Sciatic nerve (tissue), 2 donors: ENCODE measurements at regions not wholly inside any gene's neighbourhood (a gene's known extent, or its start where the extent isn't known, plus 50 kb on each side); places are given as distances from the start of the nearest gene placed in this dataset.

Experiments
- ATAC-seq: fragments of 200-7000 bp; cut with Tn5 transposase; one replicate; pipeline ENCODE4 v1.9.1; 2020; ENCODE audit warnings: mild to moderate bottlenecking, moderate library complexity
- DNase-seq: peaks from one replicate; pipeline ENCODE4 v3.0.0-alpha.2; 2020; ENCODE audit warnings: low spot score
- intact Hi-C: fragments of 100-400 bp; cut with DNase I; formaldehyde crosslinking; loops from one replicate; pipeline ENCODE4 v1.14.2; 2022
- donor health status: DM: no; HTN: no; CAD: no.
- donor health status: DM: no; HTN: no; CAD: no.

GRCh38 chr13:79011179-79011578, 352.2 kb upstream of the OBI1 start:
- DNase-seq = no peak
- intact Hi-C loops = no loop called here
- no peak for ATAC-seq

DNA sequence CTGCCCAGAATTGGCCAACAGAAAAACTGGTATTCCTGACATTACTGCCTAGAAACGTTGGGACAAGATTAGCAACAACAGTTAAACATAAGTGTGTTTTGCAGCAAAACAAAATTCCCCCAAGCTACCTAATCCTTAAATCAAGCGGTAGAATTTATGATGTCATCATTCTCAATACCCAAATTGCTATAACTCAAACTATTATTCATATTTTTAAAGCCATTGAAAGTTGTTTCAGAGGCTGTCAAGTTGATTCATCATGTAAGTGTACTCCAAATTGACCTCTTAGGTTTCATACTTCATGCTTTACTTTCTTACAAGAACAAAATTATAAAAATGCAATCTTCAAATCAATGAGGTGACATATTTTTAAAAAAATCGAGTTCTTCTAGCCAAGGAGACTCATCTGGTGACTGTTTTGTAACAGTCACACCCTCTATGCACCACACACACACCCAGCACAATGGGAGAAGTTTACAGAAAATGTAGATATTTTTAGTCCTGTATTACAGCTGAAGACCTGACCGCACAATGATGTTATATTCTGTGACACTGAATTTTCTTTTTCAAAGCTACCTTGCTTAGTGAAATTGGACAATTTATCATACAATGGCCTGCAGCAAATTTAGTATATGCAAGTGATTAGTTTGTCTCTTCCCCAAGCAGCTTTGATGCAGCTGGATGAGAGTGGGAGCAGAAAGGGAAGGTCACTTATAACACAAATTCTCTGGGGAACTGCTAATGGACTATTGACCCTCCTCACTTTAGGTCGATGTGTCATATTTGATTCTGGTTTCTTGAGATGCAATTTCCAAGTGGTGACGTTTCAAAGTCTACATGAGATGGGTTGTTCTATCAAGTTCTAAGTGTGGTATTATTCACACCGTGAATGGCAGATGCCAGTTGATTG, 345.3 kb upstream of the OBI1 start:
- no peak for ATAC-seq
- intact Hi-C loops = no loop called here

GRCh38 chr13:78999494-78999893, 340.5 kb upstream of the OBI1 start:
- intact Hi-C loops = no loop called here
- DNase-seq = no peak
- no peak for ATAC-seq

More for the DNA sequence above, 345.3 kb upstream of the OBI1 start:
- DNase-seq = no peak

GRCh38 chr13:78998630-78999315, 339.8 kb upstream of the OBI1 start:
- DNase-seq = no peak
- no peak for ATAC-seq
- intact Hi-C loops = no loop called here

- no peak for ATAC-seq
- intact Hi-C loops = no loop called here
- no peak for DNase-seq
Measured at GRCh38 chr13:78997902-78998629, 339.1 kb upstream of the OBI1 start.

DNA sequence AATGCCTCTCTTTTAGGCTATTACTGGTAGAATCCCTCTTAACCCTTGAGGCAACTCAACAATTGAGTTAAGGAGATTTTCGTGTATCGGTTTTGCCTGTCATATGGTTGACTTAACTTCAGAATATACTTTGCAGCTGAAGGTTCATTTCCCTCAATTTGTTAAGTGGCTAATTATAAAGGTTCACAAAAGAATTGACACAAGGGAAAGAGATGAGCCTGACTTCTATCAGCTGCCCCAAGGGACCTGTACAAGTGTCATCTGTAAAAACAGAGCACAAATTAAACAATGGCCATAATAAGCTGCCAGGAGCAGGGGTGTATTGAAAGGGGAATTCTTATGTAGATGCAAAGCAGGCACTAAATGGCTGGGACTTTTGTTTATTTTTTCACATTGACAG, 334.8 kb upstream of the OBI1 start:
- no peak for ATAC-seq
- intact Hi-C loops = no loop called here
- DNase-seq = no peak

- intact Hi-C loops = no loop called here
- DNase-seq = no peak
- ATAC-seq = no peak
Measured at GRCh38 chr13:78981913-78982312, 323.0 kb upstream of the OBI1 start.

- DNase-seq (no peak), ATAC-seq (no peak)
- intact Hi-C loops = loop anchor here (2.0 kb wide), 1 partner anchor 843 kb away; no protein-coding TSS in a partner anchor
Measured at GRCh38 chr13:78979349-78979748, 320.4 kb upstream of the OBI1 start.

GRCh38 chr13:78978381-78978998, 319.5 kb upstream of the OBI1 start:
- ATAC-seq (peak; percentile 55), DNase-seq (no peak)
- intact Hi-C loops = loop anchor here (2.0 kb wide), 1 partner anchor 842 kb away; no protein-coding TSS in a partner anchor

GRCh38 chr13:78977311-78977710, 318.4 kb upstream of the OBI1 start:
- intact Hi-C loops = no loop called here
- DNase-seq (no peak), ATAC-seq (no peak)

- intact Hi-C loops = no loop called here
- ATAC-seq = no peak
Measured at GRCh38 chr13:78976696-78977095, 317.7 kb upstream of the OBI1 start.

DNA sequence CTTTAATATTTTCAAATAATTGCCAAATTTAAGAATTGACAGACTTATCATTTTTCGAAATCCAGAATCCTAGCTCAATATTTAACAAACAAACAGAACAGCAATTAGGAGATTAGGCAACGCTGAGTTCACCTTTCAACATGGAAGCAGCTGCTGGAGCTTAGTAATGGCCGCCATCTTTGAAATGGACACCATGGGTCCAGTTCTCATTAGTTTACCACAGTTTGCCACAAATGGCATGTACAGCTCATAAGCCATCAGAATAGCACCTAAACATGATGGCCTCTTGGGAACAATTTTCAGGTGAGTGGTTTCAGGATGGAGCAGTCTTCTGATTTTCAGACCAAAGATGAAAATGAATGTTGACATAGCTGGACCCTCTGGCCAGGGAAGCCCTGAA, 313.6 kb upstream of the OBI1 start:
- ATAC-seq (no peak), DNase-seq (no peak)
- intact Hi-C loops = no loop called here

More at GRCh38 chr13:78976696-78977095, 317.7 kb upstream of the OBI1 start:
- no peak for DNase-seq

GRCh38 chr13:78971355-78972025, 312.5 kb upstream of the OBI1 start:
- DNase-seq (no peak), ATAC-seq (no peak)
- intact Hi-C loops = no loop called here

GRCh38 chr13:78960881-78961280, 301.9 kb upstream of the OBI1 start:
- no peak for ATAC-seq
- intact Hi-C loops = no loop called here
- no peak for DNase-seq

DNA sequence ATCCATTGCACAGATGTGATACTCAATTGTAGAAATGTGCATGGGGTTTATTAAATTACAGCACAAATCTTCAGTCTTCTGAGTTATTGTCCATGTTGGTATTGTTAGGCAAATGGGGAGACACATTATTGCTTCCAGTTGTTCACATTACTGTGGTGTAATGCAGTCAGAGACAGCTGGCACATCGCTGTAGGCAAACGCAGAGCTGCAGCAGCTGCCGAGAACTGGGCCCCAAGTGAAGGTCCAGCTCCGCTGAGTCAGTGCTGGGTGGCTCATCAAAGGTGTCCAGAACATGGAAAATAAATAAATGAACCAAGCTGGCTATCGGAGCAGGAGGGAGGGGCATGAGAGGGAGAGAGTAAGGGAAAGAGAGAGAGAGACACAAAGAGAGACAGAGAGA, 299.1 kb upstream of the OBI1 start:
- ATAC-seq (no peak), DNase-seq (no peak)
- intact Hi-C loops = no loop called here

DNA sequence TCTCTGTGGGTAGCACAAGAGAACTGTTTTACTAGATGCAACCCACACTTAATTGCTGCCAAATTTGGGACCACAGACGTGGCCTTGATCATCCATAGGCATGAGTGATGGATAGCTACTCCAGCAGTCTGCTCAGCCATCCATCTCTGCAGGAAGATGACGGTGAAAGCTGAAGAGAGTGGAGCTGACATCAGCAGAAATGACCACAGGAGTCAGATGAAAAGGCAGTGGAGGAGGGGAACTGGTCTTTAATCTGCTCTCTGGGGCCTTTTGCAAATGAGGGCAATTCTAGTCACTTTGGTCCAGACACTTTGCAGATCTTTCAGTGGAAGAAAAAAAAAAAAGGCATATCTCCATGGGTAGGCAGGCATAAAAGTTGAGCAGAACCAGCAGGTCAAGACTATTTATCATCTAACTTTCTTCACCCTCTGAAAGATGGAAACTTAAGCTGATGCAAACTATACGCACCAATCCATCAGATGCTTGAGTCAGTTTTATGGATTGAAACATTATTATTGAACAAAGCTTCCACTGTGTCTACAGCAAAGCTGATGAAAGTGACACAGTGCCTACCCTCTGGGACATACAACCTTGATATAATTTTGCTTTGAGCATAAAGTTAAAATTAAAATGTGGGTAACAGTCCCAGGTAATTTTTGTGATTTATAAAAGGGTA, 281.6 kb upstream of the OBI1 start:
- no peak for ATAC-seq

DNA sequence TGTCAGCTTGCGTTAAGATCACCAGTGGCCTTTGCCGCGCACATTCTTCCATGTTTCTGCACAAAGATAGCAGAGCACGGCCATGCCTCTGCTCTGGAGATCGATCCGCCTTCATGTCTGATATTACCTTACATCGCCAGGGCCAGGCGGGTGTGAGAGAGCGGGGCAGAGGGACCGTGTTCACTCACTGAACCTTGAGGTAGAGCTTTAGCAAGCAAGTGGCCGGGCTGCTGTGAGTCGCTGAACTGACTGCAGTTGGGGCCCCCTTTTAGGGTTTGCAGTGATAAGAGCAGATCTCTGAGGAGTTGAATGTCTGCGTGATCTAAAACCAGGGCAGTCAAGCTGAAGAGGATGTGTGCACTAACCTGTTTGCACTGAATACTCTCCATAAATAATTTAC, 275.4 kb upstream of the OBI1 start:
- DNase-seq (no peak), ATAC-seq (no peak)
- intact Hi-C loops = no loop called here

More for the DNA sequence above, 281.6 kb upstream of the OBI1 start:
- no peak for DNase-seq
- intact Hi-C loops = no loop called here

DNA sequence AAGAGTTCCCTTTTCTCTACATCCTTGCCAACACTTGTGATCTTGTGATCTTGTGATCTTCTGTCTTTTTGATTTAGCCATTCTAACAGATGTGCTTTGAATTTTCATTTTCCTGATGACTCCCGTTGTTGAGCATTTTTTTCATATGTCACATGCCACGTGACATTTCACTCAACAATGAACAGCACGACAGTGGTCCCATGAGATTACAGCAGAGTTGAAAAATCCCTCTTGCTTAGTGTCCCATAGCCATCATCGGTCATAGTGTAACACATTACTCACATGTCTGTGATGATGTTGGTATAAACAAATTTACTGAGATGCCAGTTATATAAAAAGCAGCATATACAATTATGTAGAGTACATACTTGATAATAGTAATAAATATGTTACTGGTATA, 256.1 kb upstream of the OBI1 start:
- intact Hi-C loops = no loop called here
- no peak for DNase-seq
- no peak for ATAC-seq
